OCI-LY3 (cell line): ENCODE measurements at regions not wholly inside any gene's neighbourhood (a gene's known extent, or its start where the extent isn't known, plus 50 kb on each side); places are given as distances from the start of the nearest gene placed in this dataset.
A peak's percentile ranks its signal among the peaks of the same experiment; 100 is the strongest.

Experiments used
- H2AFZ ChIP-seq: fragments of 200-600, 300-600 bp; shearing (Covaris generic); 2 replicates; pipeline ENCODE4 v1.6.0; 2014; ENCODE audit warnings: antibody characterized with exemption, low read depth, low read length
- H3K27ac ChIP-seq: fragments of 200-600, 300-600 bp; sonication (generic); 2 replicates; pipeline ENCODE4 v1.5.1; 2014; ENCODE audit warnings: mild to moderate bottlenecking, low read length, moderate library complexity, mixed read lengths
- H3K27me3 ChIP-seq: fragments of 200-600, 300-600 bp; sonication (generic); 2 replicates; pipeline ENCODE4 v1.6.1; 2014; ENCODE audit warnings: low read depth, low read length, mixed read lengths
- H3K36me3 ChIP-seq: fragments of 200-600, 300-600 bp; sonication (generic); replicated peaks from 2 replicates; pipeline ENCODE3; 2014; ENCODE audit warnings: low read depth, low read length, mixed read lengths
- H3K4me1 ChIP-seq: fragments of 300-600, 200-600 bp; sonication (generic); 2 replicates; pipeline ENCODE4 v1.6.1; 2014; ENCODE audit warnings: low read length, mixed read lengths
- H3K4me2 ChIP-seq: fragments of 200-600, 300-600 bp; sonication (generic); 2 replicates; pipeline ENCODE4 v1.6.1; 2014; ENCODE audit warnings: low read length, mixed read lengths
- H3K4me3 ChIP-seq: fragments of 300-600, 200-600 bp; sonication (generic); 2 replicates; pipeline ENCODE4 v1.5.1; 2014; ENCODE audit warnings: antibody characterized with exemption, mild to moderate bottlenecking, low read length, moderate library complexity
- H3K79me2 ChIP-seq: fragments of 300-600, 200-600 bp; shearing (Covaris generic); 2 replicates; pipeline ENCODE4 v1.6.1; 2014; ENCODE audit warnings: mild to moderate bottlenecking, low read length, mixed read lengths
- H3K9ac ChIP-seq: fragments of 300-600, 200-600 bp; shearing (Covaris generic); 2 replicates; pipeline ENCODE4 v1.6.0; 2014; ENCODE audit warnings: mild to moderate bottlenecking, low read length, moderate library complexity
- H3K9me3 ChIP-seq: fragments of 200-600, 300-600 bp; shearing (Covaris generic); 2 replicates; pipeline ENCODE4 v1.6.1; 2014; ENCODE audit warnings: low read length, mixed read lengths; ENCODE audit not compliant: insufficient read depth
- H4K20me1 ChIP-seq: fragments of 200-600, 300-600 bp; sonication (generic); 2 replicates; pipeline ENCODE4 v1.6.1; 2016; ENCODE audit warnings: low read length, mixed read lengths; ENCODE audit not compliant: insufficient read depth
- EZH2phosphoT487 ChIP-seq: fragments of 200-600 bp; shearing (Covaris generic); IDR thresholded peaks from 2 replicates; pipeline ENCODE4 v1.6.1; 2018; ENCODE audit warnings: antibody characterized with exemption, mixed run types, low read depth
- TF ChIP-seq, protein P1 (sequence below): fragments of 200-600, 300-600 bp; sonication (generic); IDR thresholded peaks from 2 replicates; pipeline ENCODE4 v1.5.1; 2014; ENCODE audit warnings: antibody characterized with exemption, low read length, low read depth

DNA sequence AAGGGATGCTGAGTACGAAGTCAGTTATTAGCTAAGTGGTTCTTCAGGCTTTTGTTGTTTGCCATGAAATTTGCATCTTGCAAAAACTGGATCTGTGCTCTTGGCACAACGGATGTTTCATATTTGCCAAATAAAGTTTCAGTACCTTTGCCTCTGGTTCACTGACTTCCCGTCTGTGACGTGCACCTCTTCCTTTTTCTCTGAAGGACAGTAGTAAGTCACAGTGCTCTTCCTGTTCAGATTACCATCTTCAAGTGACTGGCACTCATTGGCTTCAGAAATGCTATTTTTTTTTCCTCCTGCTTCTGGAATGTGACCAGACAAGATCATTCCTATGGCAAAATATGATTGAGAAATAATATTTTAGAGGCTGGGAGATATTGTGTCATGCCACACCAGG, 75.9 kb upstream of the GREM2 start:
- no peak for TF ChIP-seq EZH2phosphoT487
- TF ChIP-seq, protein P1, sequence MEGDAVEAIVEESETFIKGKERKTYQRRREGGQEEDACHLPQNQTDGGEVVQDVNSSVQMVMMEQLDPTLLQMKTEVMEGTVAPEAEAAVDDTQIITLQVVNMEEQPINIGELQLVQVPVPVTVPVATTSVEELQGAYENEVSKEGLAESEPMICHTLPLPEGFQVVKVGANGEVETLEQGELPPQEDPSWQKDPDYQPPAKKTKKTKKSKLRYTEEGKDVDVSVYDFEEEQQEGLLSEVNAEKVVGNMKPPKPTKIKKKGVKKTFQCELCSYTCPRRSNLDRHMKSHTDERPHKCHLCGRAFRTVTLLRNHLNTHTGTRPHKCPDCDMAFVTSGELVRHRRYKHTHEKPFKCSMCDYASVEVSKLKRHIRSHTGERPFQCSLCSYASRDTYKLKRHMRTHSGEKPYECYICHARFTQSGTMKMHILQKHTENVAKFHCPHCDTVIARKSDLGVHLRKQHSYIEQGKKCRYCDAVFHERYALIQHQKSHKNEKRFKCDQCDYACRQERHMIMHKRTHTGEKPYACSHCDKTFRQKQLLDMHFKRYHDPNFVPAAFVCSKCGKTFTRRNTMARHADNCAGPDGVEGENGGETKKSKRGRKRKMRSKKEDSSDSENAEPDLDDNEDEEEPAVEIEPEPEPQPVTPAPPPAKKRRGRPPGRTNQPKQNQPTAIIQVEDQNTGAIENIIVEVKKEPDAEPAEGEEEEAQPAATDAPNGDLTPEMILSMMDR = no peak
- Histone ChIP-seq H3K27ac (peak overlapping the region; percentile 34), H2AFZ (no peak overlapping the region), H3K36me3 (peaks cover 31% of the 10 kb centered on the region), H3K4me2 (peak overlapping the region; percentile 61), H3K9me3 (no peaks in the 10 kb centered on the region), H3K9ac (no peak overlapping the region), H3K27me3 (no peaks in the 10 kb centered on the region), H4K20me1 (no peaks in the 10 kb centered on the region), H3K79me2 (no peaks in the 10 kb centered on the region), H3K4me1 (peaks cover 25% of the 10 kb centered on the region), H3K4me3 (peak overlapping the region; percentile 20)

GRCh38 chr1:240683576-240683975, 71.6 kb upstream of the GREM2 start:
- peaks cover 27% of the 10 kb centered on the region for H3K4me1 ChIP-seq
- no peaks in the 10 kb centered on the region for H4K20me1 ChIP-seq
- TF ChIP-seq EZH2phosphoT487 = no peak
- TF ChIP-seq, protein P1 = no peak
- no peaks in the 10 kb centered on the region for H3K79me2 ChIP-seq
- no peak overlapping the region for H3K4me2 ChIP-seq
- H3K27ac ChIP-seq = no peak overlapping the region
- peaks cover 29% of the 10 kb centered on the region for H3K36me3 ChIP-seq
- H3K27me3 ChIP-seq = no peaks in the 10 kb centered on the region
- no peaks in the 10 kb centered on the region for H3K9me3 ChIP-seq
- no peak overlapping the region for H3K4me3 ChIP-seq
- no peak overlapping the region for H3K9ac ChIP-seq
- no peak overlapping the region for H2AFZ ChIP-seq

GRCh38 chr1:240682859-240683242, 70.9 kb upstream of the GREM2 start:
- H3K4me3 ChIP-seq = no peak overlapping the region
- H3K27ac ChIP-seq = no peak overlapping the region
- peaks cover 27% of the 10 kb centered on the region for H3K4me1 ChIP-seq
- no peaks in the 10 kb centered on the region for H3K79me2 ChIP-seq
- H3K36me3 ChIP-seq = peaks cover 29% of the 10 kb centered on the region
- H2AFZ ChIP-seq = no peak overlapping the region
- no peaks in the 10 kb centered on the region for H3K27me3 ChIP-seq
- no peak overlapping the region for H3K9ac ChIP-seq
- H4K20me1 ChIP-seq = no peaks in the 10 kb centered on the region
- TF ChIP-seq, protein P1 = no peak
- TF ChIP-seq EZH2phosphoT487 = no peak
- no peak overlapping the region for H3K4me2 ChIP-seq
- no peaks in the 10 kb centered on the region for H3K9me3 ChIP-seq

DNA sequence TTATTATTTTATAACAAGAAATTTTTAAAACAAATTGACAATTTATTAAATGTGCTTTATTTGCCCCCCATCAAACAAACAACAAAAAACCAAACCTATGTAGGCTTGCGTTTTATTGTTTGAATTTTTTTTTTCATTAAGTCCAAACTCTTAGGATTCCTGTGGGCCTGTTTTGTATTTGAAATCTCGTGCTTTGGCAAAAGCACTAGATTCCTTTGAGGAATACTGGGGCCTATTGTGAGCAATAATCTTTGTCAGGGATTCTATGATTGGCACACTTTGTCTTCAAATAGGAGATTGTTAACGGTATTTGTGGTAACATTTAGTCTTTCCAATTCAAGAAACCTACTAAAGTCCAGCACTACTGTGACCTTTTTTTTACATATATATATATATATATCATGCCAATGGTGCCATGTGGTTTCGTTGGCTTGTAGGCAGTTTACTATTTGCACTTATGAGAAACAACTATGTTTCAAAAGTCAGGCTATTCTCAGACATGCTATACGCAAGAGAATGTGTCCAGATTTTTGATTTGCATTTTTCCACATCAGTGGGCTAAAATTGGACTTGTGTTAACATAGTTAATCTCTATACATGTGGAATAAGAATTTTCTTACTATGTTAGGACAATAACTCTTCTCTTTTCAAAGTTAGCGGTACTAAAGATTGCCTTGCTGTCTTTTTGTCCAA, 70.4 kb upstream of the GREM2 start:
- no peak overlapping the region for H2AFZ ChIP-seq
- TF ChIP-seq, protein P1 = no peak
- no peak for TF ChIP-seq EZH2phosphoT487

More for the DNA sequence above, 70.4 kb upstream of the GREM2 start:
- H3K36me3 ChIP-seq = peaks cover 27% of the 10 kb centered on the region
- no peak overlapping the region for H3K9ac ChIP-seq
- H3K27me3 ChIP-seq = no peaks in the 10 kb centered on the region
- H3K4me1 ChIP-seq = peaks cover 21% of the 10 kb centered on the region
- no peaks in the 10 kb centered on the region for H4K20me1 ChIP-seq
- H3K4me3 ChIP-seq = no peak overlapping the region
- no peak overlapping the region for H3K4me2 ChIP-seq
- H3K27ac ChIP-seq = no peak overlapping the region
- H3K9me3 ChIP-seq = no peaks in the 10 kb centered on the region
- no peaks in the 10 kb centered on the region for H3K79me2 ChIP-seq
